Stimulated activated CD4-positive, alpha-beta T cell treated with anti-CD3 and anti-CD28 coated beads, Interleukin-2, amount 100 ng/mL, for 48 hours (primary cell): ENCODE measurements at regions not wholly inside any gene's neighbourhood (a gene's known extent, or its start where the extent isn't known, plus 50 kb on each side); places are given as distances from the start of the nearest gene placed in this dataset.

Experiments
- DNase-seq, 2 donors: peaks; one replicate each; pipeline ENCODE4 v3.0.0-alpha.2; 2020

DNA sequence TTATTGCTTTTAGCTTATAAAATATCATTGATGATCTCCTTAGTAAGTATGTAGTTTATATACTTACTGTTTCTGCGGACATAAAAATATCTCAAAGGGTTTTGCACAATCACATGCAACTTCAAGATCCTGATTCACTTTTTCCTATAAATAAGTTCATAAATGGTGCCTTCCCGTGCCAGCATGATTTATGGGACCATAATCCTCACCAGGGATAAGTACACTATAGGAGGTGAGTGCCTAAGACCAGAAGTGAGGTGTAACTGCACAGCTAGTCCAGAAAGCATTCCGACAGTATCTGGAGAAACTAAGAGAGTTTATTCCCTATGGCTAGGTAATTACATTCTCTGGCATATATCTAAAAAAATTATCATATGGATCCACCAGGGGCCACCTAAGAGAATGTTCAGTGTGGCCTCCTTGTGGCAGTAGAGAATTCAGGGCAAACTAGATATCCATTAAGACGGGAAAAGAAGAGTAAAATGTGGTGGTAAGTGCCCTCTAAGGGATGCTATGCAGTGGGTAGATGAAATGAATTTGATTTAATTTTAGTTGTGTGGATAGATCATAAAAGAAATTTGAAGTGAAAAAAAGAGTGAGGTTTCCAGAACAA, 402.5 kb upstream of the SLC24A2 start:
- DNase-seq = no peak

- no peak for DNase-seq
These were observed 401.0 kb upstream of the SLC24A2 start for GRCh38 chr9:20189871-20190270.

GRCh38 chr9:20188616-20189369, 400.0 kb upstream of the SLC24A2 start:
- no peak for DNase-seq

DNA sequence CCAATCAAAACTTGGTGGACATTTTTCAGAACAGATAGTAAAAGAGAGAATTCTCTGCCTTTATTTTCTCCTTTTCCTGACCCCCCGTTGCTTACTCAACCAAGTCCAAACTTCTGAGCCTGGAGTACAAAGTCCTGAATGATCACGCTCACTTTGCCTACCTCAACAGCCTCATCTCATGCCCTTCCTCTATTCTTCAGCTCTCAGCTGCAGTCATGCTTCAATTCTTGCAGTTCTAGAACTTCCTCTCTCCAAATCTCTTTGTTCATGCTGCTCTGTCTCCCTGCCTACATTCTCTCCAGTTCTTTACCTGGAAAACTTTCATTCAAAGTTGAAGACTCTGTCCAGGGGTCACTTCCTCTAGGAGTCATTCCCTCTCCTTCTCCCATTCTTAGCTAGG, 398.5 kb upstream of the SLC24A2 start:
- DNase-seq = no peak

DNA sequence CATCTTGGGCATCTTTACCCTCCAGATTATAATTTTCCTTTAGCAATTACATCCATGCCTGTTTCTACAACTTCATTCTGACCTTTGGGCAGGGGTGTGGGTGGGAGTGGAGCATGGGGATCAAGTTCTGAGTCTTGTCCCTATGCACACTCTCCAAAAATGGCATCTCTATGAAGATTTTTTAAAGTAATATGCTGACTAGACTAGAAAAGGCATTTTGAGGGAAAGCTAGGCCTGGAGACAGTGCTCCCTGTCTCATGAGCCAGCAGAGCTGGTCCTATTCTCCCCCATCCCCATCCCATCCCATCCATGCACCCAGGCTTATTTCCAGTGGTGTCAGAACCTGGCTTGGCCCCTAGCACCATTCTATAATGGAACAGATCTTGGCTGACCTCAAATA, 398.0 kb upstream of the SLC24A2 start:
- DNase-seq = no peak

GRCh38 chr9:20186231-20186630, 397.4 kb upstream of the SLC24A2 start:
- DNase-seq = no peak

DNA sequence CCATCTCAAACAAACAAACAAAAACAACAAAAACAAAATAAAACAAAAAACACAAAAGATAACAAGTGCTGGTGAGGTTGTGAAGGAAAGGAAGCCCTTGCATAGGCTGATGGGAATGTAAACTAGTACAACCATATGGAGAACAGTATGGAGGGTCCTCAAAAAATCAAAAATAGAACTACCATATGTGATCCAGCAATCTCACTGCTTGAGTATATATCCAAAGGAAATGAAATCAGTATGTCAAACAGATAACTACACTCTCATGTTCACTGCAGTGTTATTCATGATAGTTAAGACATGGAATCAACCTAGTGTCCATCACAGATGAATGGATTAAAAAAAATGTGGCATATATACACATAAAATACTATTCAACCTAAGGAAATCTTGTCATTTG, 395.7 kb upstream of the SLC24A2 start:
- no peak for DNase-seq

GRCh38 chr9:20178679-20179078, 389.8 kb upstream of the SLC24A2 start:
- no peak for DNase-seq

- no peak for DNase-seq
These were observed 389.4 kb upstream of the SLC24A2 start for GRCh38 chr9:20178197-20178596.

DNA sequence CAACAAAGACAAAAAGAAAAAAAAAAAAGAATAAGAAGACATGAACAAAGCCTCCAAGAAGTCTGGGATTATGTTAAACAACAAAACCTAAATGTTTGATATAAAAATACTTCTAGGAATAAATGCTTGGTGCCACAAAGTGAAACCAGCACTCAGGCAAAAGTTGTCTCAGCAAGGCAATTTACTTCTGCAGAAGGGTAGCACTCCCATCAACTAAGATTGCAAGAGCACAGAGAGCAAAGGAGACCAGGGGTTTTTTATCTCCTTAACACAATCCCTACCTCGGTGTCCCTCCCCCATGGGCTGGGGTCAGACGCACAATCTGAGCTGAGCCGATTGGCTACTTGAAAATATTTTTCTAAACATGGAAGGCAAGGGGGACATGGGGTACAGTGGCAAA, 381.3 kb upstream of the SLC24A2 start:
- DNase-seq = no peak

- no peak for DNase-seq
These were observed 363.4 kb upstream of the SLC24A2 start for GRCh38 chr9:20152151-20152725.

GRCh38 chr9:20148416-20148815, 359.6 kb upstream of the SLC24A2 start:
- DNase-seq = no peak

DNA sequence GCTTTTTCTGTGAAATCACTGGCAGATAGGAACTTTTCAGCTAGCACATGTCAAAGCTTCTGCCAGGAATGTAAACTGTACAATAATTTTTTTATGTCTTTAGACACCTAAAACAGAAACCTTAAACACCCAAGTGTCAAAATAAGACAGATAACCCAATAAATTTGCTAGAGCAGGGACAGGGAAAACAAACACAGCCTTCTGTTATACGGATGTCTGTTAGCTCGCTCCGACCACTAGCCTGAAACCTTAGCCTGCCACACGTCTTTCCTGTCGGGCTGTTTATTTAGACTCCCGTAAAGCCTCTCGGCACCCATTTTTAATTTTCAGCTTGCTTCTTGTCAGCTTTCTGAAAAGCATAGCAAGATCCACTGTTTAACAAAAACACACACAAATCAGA, 355.4 kb upstream of the SLC24A2 start:
- DNase-seq = no peak

DNA sequence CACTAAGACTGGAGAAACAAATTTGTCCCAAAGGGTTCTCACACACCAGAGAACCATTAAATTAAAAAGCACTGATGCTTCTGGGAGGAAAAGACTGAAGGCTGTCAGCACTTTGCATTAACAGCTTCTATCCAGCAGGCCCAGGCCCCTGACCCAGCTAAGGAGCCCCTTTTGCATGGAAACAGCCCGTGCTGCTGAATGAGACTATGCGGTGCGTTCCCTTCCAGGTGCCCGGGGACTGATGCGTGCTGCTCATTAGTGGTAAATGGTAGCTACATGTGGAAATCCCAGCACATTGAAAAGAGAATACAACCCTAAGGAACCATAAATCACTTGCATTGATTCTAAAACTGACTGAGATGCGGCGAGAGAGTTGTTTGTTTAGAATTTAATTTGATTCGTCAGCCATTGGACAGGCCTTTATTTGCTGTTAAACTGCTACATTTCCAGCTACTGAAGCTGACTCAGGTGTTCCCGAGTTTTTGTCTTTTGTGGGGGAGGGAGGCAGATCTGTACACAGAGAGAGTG, 351.0 kb upstream of the SLC24A2 start:
- DNase-seq = no peak

GRCh38 chr9:20138841-20139240, 350.0 kb upstream of the SLC24A2 start:
- DNase-seq = no peak

DNA sequence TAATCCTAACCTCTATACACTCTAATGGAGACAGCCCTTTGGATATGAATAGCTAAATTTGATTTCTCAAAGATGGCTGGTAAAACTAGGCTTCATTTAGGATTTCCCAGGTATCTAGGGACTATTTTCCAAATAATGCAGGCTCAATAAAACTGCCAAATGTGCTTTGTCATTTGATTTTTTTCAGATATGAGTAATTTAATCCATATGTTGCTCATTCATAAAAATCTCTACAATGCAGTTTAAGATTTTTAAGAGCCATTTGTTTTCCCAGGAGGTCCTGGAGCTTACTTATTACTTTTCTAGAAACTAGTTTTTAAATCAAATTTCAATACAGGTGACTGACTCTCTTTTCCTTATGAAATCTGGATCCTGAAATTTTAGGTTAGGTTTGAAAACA, 349.3 kb upstream of the SLC24A2 start:
- no peak for DNase-seq

DNA sequence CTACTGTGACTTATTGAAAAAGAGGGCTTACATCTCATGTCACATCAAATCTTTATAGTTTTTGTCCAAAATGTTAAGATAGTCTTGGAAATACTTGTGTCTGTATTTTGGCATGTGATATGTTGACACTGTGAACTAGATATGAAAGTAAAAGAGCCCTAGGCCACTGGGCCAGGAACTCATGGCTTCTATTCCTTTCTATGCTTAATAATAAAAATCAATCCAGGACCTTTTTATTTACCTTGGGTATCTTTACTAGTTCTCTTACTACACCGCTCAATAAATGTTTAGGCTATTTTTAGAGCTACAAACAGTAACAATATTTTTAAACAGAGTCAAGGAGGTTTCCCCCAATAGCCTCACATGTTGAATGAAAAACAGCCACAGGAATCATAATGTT, 348.6 kb upstream of the SLC24A2 start:
- DNase-seq = no peak

DNA sequence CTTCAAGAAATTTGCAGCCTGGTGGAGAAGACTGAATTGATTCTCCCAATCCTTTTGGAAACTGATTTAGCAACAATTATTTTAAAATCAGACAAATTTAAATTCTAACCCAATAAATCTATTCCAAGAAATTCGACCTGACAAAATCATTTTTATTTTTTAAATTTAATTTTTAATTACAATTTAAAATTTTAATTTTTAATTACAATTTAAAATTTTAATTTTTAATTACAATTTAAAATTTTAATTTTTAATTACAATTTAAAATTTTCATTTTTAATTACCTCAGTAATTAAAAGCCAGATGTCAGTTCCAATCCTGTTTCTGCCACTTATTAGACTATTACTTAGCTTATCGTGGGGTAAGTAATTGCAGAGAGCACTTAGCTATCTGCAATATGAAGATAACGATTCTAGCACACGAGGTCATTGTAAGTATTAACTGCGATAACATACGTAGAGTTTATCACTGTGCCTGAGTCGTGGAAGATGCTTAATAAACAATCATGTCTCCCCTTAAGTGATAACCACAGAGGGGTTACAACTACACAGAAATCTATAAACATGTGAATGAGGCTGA, 346.4 kb upstream of the SLC24A2 start:
- no peak for DNase-seq

DNA sequence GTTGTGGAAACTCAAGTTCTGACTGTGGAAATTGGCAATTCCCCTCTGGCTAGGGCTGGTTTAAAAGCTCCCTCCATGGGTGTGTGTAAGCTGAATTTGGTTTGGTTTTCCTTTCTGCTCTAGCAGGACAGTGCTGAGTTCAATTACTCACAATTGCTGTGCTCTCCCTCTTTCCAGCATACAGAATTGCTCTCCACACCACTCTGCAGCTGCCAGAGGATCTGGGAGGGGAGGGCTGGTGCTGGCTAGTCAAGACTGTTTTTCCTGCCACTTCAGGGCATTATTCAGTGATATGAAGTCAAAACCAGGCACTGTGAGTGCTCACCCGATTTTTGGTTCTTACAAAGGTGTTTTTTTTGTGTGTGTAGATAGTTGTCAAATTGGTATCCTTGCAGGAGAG, 336.9 kb upstream of the SLC24A2 start:
- DNase-seq = no peak

DNA sequence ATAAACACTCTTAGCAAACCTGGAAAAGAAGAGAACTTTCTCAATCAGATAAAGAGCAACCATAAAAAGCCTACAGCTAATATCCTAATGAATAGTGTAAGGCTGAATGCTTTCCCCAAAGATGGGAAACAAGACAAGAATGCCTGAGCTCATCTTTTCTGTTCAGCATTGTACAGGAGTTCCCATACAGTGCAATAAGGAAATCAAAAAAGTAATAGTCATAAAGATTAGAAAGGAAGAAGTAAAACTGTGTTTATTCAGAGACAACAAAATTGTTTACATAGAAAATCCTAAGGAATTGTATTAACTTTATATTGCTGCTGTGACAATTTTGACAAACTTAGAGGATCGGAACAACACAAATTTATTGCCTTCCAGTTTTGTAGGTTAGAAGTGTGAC, 330.7 kb upstream of the SLC24A2 start:
- DNase-seq = no peak

- no peak for DNase-seq
These were observed 329.1 kb upstream of the SLC24A2 start for GRCh38 chr9:20117986-20118385.

DNA sequence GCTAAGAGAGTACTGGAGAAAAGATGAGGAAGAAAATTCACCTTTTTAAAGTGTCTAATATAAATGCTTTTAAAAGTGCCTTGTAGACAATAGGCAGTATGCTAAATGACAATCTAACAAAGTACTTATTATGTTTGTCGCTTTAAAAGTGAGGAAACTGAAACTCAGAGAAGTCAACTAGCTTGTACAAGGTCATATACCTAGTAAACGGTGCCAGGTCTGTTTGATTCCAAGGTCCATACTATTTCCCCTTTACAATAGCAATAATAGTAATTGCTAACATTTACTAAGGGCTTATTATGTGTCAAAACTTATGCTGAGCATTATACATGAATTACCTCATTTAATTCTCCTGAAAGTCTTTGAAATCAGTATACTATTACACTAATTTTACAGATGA, 328.6 kb upstream of the SLC24A2 start:
- DNase-seq = no peak

DNA sequence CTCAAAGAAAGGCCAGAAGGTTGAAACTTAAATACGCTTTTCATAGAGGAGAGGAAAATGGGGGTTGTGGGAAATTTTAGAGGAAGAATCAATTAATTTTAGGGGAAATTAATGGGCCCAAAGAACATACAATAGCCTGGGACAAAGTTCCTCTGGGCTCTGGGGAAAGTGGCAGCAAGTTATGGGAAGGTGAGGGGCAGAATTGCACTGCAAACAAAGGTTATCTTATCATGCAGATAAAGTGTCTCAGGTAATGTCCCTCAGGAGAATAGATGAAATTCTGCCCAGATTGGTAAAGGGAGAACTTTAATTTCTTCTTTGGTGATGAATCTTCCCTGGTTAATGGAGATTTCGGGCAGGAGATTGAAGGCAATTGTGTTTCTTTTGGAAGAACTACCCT, 326.1 kb upstream of the SLC24A2 start:
- no peak for DNase-seq

GRCh38 chr9:20112205-20112783, 323.5 kb upstream of the SLC24A2 start:
- no peak for DNase-seq
